H1 (cell line): ENCODE measurements at regions not wholly inside any gene's neighbourhood (a gene's known extent, or its start where the extent isn't known, plus 50 kb on each side); places are given as distances from the start of the nearest gene placed in this dataset.

Experiments used
- TF ChIP-seq, protein P1 (sequence below): fragments of 300-600 bp; sonication (generic); IDR thresholded peaks from 2 replicates; pipeline ENCODE4 v1.7.1; 2012; ENCODE audit warnings: low read length, moderate library complexity, mild to moderate bottlenecking, inconsistent platforms; ENCODE audit not compliant: insufficient replicate concordance

DNA sequence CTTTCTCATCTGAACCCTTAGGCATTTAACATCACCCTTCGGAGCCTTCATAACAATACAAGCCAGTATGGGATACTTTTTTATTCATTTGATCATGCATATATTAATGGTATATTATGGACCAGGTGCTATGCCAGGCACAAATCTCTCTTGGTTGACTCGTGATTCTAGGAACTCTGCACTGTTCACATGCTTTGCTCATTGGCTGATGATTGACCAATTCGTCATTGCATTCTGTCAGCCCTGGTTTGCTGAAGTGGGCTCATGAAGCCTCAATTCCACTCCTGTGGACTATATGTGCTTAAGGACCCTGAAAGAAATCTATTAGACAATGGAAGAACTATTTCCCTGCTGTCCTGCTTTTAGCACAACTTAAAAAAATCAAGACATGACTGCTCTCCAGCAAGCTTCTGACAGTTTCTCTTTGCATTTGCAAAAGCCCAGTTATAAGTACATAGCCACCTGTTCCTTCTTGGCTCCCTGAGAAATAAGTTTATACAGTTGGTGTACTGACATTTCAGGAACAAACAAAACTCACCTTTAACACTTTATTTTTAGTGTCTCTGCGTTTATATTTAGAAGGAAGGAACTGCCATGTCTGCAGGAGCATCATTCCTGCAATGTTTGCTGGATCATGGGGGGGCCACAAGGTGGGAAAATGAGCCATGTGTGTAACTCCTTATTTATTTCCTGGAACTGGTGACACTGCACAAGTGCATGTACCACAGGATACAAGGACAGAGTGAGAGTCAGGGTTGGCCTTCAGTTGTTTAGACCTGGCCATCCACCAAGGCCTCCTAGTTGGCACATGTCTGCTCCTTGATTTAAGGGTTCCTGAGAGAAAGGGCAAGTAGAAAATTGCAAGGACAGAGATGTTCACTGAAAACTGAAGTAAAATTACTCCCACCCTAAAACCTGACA, 146.0 kb upstream of the NAMPT start (continued):
- TF ChIP-seq, protein P1, sequence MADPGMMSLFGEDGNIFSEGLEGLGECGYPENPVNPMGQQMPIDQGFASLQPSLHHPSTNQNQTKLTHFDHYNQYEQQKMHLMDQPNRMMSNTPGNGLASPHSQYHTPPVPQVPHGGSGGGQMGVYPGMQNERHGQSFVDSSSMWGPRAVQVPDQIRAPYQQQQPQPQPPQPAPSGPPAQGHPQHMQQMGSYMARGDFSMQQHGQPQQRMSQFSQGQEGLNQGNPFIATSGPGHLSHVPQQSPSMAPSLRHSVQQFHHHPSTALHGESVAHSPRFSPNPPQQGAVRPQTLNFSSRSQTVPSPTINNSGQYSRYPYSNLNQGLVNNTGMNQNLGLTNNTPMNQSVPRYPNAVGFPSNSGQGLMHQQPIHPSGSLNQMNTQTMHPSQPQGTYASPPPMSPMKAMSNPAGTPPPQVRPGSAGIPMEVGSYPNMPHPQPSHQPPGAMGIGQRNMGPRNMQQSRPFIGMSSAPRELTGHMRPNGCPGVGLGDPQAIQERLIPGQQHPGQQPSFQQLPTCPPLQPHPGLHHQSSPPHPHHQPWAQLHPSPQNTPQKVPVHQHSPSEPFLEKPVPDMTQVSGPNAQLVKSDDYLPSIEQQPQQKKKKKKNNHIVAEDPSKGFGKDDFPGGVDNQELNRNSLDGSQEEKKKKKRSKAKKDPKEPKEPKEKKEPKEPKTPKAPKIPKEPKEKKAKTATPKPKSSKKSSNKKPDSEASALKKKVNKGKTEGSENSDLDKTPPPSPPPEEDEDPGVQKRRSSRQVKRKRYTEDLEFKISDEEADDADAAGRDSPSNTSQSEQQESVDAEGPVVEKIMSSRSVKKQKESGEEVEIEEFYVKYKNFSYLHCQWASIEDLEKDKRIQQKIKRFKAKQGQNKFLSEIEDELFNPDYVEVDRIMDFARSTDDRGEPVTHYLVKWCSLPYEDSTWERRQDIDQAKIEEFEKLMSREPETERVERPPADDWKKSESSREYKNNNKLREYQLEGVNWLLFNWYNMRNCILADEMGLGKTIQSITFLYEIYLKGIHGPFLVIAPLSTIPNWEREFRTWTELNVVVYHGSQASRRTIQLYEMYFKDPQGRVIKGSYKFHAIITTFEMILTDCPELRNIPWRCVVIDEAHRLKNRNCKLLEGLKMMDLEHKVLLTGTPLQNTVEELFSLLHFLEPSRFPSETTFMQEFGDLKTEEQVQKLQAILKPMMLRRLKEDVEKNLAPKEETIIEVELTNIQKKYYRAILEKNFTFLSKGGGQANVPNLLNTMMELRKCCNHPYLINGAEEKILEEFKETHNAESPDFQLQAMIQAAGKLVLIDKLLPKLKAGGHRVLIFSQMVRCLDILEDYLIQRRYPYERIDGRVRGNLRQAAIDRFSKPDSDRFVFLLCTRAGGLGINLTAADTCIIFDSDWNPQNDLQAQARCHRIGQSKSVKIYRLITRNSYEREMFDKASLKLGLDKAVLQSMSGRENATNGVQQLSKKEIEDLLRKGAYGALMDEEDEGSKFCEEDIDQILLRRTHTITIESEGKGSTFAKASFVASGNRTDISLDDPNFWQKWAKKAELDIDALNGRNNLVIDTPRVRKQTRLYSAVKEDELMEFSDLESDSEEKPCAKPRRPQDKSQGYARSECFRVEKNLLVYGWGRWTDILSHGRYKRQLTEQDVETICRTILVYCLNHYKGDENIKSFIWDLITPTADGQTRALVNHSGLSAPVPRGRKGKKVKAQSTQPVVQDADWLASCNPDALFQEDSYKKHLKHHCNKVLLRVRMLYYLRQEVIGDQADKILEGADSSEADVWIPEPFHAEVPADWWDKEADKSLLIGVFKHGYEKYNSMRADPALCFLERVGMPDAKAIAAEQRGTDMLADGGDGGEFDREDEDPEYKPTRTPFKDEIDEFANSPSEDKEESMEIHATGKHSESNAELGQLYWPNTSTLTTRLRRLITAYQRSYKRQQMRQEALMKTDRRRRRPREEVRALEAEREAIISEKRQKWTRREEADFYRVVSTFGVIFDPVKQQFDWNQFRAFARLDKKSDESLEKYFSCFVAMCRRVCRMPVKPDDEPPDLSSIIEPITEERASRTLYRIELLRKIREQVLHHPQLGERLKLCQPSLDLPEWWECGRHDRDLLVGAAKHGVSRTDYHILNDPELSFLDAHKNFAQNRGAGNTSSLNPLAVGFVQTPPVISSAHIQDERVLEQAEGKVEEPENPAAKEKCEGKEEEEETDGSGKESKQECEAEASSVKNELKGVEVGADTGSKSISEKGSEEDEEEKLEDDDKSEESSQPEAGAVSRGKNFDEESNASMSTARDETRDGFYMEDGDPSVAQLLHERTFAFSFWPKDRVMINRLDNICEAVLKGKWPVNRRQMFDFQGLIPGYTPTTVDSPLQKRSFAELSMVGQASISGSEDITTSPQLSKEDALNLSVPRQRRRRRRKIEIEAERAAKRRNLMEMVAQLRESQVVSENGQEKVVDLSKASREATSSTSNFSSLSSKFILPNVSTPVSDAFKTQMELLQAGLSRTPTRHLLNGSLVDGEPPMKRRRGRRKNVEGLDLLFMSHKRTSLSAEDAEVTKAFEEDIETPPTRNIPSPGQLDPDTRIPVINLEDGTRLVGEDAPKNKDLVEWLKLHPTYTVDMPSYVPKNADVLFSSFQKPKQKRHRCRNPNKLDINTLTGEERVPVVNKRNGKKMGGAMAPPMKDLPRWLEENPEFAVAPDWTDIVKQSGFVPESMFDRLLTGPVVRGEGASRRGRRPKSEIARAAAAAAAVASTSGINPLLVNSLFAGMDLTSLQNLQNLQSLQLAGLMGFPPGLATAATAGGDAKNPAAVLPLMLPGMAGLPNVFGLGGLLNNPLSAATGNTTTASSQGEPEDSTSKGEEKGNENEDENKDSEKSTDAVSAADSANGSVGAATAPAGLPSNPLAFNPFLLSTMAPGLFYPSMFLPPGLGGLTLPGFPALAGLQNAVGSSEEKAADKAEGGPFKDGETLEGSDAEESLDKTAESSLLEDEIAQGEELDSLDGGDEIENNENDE = no peak
- TF ChIP-seq, all 59 proteins: peak for 0
